ENCODE measurements at regions not wholly inside any gene's neighbourhood (a gene's known extent, or its start where the extent isn't known, plus 50 kb on each side); places are given as distances from the start of the nearest gene placed in this dataset.

DNA sequence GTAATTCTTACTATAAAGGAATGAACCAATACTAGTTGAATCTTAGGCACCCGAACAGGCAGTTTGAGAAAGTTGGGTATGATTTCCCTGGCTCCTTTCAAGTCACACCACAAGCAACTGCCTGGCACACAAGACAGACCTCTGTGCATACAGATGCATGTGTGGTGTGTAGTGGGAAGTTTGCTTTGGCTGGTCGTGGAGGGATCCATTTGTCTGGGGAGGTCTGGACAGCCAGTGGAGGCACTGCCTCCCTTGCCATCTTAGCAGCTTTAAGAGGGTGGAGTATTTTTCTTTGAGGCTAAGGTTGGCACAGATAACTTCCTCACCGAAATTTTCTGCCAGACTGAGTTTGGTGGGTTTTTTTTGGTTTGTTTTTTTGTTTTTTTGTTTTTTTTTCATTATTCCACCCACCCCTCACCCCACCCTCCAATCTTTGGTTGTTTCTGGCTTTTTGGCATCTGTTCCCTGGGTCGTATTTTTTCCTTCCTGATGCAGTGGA is 97.1 kb downstream of the TMEM212 start:
- TF ChIP-seq POLR2A (IDR thresholded peaks at IDR 0.05) (no peak), CTCF (IDR thresholded peaks at IDR 0.05) (no peak), POLR2AphosphoS5 (IDR thresholded peaks at IDR 0.05) (no peak)

All from prostate gland (tissue), 2 donors.